ENCODE measurements at regions not wholly inside any gene's neighbourhood (a gene's known extent, or its start where the extent isn't known, plus 50 kb on each side); places are given as distances from the start of the nearest gene placed in this dataset.

GRCh38 chr10:108868881-108869280, 1054.4 kb downstream of the XPNPEP1 start:
- TF ChIP-seq POLR2A (IDR thresholded peaks at IDR 0.05; ENCODE audit: low read depth, low read length), result no peak
- no peak for TF ChIP-seq CTCF (conservative IDR thresholded peaks at IDR 0.05; ENCODE audit: low read depth, low read length)
- no peak for TF ChIP-seq BHLHE40 (IDR thresholded peaks at IDR 0.05; ENCODE audit: low read depth, low read length)
- TF ChIP-seq MXI1 (IDR thresholded peaks at IDR 0.05; ENCODE audit: borderline replicate concordance, low read depth, low read length), result no peak
- no peak for TF ChIP-seq RFX5 (IDR thresholded peaks at IDR 0.05; ENCODE audit: low read depth, low read length)
- no peak for TF ChIP-seq CEBPB (IDR thresholded peaks at IDR 0.05; ENCODE audit: low read depth, low read length)
- TF ChIP-seq, protein P1, sequence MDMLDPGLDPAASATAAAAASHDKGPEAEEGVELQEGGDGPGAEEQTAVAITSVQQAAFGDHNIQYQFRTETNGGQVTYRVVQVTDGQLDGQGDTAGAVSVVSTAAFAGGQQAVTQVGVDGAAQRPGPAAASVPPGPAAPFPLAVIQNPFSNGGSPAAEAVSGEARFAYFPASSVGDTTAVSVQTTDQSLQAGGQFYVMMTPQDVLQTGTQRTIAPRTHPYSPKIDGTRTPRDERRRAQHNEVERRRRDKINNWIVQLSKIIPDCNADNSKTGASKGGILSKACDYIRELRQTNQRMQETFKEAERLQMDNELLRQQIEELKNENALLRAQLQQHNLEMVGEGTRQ (IDR thresholded peaks at IDR 0.05; ENCODE audit: low read depth, low read length), result no peak
- TF ChIP-seq RAD21 (IDR thresholded peaks at IDR 0.05; ENCODE audit: low read length), result no peak
- no peak for TF ChIP-seq FOS (IDR thresholded peaks at IDR 0.05; ENCODE audit: low read depth, low read length)
- no peak for TF ChIP-seq RCOR1 (IDR thresholded peaks at IDR 0.05; ENCODE audit: insufficient replicate concordance, low read length)
- TF ChIP-seq SMC3 (IDR thresholded peaks at IDR 0.05; ENCODE audit: low read depth, low read length), result no peak

Measured in IMR-90 (cell line).